22Rv1 (cell line): ENCODE measurements at regions not wholly inside any gene's neighbourhood (a gene's known extent, or its start where the extent isn't known, plus 50 kb on each side); places are given as distances from the start of the nearest gene placed in this dataset.
A peak's percentile ranks its signal among the peaks of the same experiment; 100 is the strongest.

Experiments
- H3K27ac ChIP-seq: fragments of 450-650 bp; 2 replicates; pipeline ENCODE4 v1.5.1; 2017
- CTCF ChIP-seq: fragments of 450-650 bp; IDR thresholded peaks from 2 replicates; pipeline ENCODE4 v1.5.1; 2017; ENCODE audit warnings: mild to moderate bottlenecking
- ZFX ChIP-seq: fragments of 450-650 bp; IDR thresholded peaks from 2 replicates; pipeline ENCODE4 v1.6.1; 2017; ENCODE audit warnings: antibody characterized with exemption, borderline replicate concordance

DNA sequence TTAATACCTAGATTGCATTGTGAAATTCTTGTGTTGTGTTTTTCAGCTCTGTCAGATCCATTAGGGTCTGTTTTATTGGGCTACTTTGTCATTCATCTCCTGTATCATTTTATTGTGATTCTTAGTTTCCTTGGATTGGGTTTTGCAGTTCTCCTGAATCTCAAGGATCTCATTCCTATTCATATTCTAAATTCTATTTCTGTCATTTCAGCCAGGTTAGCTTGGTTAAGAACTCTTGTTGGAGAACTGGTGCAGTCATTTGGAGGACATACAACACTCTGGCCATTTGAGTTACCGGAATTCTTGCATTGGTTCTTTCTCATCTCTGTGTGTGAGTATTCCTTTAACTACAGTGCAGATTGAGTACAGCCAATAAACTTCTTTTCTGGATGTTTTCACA, 159.6 kb downstream of the FAM78B start:
- no peak for TF ChIP-seq ZFX
- no peak for TF ChIP-seq CTCF

GRCh38 chr1:166013232-166013631, 153.6 kb downstream of the FAM78B start:
- TF ChIP-seq ZFX (no peak), CTCF (no peak)
- no peak overlapping the region for H3K27ac ChIP-seq

More for the DNA sequence above, 159.6 kb downstream of the FAM78B start:
- no peak overlapping the region for H3K27ac ChIP-seq

DNA sequence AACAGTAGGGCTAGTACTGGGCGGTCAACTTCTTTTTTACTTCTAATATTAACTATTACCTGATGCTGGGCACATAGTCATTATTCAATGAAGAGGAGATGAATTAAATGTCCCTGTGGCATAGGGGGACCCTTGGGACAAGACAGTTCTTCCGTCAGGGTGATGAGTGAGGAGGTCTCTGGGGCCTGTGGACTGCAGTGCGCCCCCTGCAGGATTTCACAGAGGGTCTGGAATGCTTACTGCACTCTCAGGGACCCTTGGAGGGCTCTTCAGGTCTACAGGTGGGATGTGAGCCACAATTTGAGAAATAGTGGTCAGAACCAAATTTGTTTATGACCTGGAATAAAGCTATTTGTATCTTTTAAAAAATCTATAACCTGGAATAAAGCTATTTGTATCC, 149.4 kb downstream of the FAM78B start:
- H3K27ac ChIP-seq: no peak overlapping the region
- TF ChIP-seq ZFX (no peak), CTCF (peak; percentile 63)
